ENCODE measurements at regions not wholly inside any gene's neighbourhood (a gene's known extent, or its start where the extent isn't known, plus 50 kb on each side); places are given as distances from the start of the nearest gene placed in this dataset.
"Not testable (repeated sequence)": the region's sequence is repeated elsewhere in the genome, so short reads cannot be mapped to it uniquely, and the experiment has no call there.

DNA sequence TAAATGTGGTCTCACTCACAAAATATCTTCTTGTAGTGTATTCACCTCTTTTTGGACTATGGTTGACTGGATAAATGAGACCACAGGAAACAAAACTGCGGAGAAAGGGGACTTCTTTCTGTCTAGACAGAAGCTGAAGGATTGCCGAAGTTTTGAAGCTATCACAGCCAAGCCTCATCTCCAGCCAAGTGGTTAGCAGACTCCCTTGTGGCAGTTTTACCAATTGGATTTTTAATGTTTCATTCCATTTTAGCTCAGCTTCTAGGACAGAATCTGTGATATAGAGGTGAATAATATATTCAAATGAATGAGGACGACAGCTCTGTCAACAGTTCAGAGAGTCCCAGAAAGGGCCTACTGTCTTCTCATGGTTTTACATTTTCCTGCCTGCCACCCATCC lies 215.7 kb upstream of the ZNF608 start:
- DNase-seq (ENCODE audit: low spot score) = no peak

DNA sequence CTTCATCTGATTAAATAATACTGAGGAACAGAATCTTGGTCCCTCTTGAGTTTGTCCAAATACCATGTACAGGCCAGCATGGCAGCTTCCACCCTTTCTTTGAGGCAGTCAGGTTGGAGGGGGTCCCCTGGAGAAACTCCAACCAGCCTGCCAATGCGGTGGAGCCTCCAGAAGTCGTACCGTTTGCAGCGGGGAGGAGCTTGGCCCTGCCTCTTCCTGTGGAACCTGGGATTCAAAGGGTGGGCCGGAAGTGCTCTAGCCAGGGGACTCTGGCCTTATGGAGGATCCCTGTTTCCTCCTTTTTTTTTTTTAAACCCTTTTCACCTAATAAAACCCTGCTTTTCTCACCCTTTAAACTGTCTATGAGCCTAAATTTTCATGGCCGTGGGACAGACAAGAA lies 216.3 kb upstream of the ZNF608 start:
- DNase-seq (ENCODE audit: low spot score) = no peak

DNA sequence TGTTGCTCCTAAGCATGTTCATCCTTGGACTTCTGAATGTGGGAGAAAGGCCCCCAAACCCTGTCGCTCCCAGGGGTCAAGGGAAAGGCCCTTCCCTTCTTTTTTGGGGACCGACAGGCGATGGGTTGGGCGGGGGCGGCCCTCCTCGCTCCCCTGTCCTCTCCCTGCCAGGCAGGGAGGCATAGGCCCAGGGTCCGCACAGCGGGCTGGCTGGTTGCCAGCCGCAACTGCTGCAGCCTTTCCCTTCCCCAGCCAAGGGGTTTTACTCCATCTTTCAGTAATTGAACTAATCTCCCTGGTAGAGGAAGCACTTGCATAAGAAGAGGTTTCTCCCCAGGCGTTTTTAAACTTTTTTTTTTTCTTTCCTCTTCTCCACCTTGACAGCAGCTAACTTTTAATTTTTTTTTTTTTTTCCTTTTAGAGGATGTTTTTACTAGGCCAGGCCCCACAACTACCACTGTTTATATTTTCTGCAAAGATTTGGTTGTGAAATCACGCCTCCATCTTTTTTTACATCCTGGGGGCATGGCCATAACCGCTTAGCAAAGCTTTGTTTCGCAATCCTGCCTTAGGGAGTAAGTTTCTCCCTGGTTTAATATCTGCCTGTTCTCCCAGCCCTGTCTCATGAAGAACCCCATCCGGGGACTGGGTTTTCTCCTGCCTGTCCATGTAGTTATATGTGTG lies 216.9 kb upstream of the ZNF608 start:
- no peak for DNase-seq (ENCODE audit: low spot score)

DNA sequence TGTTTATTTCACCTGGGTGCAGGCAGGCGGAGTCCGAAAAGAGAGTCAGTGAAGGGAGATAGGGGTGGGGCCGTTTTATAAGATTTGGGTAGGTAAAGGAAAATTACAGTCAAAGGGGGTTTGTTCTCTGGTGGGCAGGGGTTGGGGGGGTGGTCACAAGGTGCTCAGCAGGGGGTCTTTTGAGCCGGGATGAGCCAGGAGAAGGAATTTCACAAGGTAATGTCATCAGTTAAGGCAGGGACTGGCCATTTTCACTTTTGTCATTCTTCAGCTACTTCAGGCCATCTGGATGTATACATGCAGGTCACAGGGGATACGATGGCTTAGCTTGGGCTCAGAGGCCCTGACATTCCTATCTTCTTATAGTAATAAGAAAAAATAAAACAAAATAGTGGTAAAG lies 220.3 kb upstream of the ZNF608 start:
- DNase-seq (ENCODE audit: low spot score) = not testable (repeated sequence)

DNA sequence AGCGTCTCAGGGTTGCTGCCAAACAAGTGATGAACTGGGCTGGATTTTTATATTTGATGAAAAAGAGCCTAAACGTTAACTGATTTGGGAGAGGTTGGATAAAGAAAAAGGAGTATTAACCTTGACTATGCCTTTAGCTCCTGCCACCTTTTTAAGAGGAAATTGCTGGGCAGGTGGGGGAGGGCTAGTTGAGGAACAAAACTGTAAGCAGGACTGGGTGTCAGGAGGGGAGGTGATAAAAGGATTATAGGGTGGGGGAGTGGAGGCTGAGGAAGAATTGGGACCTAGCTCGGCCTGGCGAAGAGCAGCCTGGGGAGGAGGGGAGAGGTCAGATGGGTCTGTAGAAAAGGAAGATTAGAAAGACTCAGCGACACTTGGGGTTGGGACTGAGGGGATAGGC lies 223.9 kb upstream of the ZNF608 start:
- not testable (repeated sequence) for DNase-seq (ENCODE audit: low spot score)

DNA sequence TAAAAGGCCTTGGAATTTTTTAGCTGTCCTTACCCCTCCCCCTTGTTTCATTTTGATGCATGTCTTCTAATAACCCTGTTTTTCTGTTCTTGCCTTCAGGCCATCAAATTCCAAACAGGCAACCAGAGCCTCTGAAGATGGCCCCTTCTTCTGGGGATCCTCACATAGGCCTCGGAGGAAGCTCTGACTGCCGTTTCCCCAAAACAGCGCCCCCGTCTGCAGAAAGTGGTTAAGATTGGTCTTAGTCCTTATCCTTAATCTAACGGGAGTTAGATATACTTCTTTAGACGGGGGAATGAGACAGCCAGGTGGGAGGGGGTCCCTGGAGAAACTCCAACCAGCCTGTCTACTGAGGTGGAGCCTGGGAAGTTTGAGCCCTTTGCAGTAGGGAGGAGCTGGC lies 226.3 kb upstream of the ZNF608 start:
- DNase-seq (ENCODE audit: low spot score) = no peak

DNA sequence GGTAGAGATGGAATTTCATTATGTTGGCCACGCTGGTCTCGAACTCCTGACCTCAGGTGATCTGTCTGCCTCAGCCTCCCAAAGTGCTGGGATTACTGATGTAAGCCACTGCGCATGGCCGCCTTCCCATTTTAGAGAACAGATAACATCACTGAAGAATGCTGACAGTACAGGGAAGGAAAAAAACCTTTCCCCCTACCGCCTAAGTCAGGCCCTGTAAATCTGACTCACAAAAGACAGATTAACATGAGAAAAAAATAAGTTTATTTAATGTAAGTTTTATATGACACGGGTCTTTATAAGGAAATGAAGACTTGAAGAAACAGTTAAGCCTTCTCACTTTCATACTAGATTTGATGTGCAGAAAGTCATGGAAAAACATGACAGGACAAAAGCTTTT lies 227.2 kb upstream of the ZNF608 start:
- DNase-seq (ENCODE audit: low spot score) = no peak

DNA sequence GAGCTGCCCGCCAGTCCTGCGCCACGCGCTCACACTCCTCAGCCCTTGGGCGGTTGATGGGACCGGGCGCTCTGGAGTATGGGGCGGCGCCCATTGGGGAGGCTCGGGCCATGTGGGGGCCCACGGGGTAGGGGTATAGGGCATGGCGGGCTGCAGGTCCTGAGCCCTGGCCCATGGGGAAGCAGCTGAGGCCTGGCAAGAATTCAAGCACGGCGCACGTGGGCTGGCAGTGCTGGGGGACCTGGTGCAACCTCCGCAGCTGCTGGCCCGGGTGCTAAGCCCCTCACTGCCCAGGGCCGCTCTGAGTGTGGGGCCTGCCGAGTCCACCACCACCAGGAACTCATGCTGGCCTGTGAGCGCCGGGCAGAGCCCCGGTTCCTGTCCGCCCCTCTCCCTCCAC lies 229.6 kb upstream of the ZNF608 start:
- DNase-seq (ENCODE audit: low spot score) = no peak

DNA sequence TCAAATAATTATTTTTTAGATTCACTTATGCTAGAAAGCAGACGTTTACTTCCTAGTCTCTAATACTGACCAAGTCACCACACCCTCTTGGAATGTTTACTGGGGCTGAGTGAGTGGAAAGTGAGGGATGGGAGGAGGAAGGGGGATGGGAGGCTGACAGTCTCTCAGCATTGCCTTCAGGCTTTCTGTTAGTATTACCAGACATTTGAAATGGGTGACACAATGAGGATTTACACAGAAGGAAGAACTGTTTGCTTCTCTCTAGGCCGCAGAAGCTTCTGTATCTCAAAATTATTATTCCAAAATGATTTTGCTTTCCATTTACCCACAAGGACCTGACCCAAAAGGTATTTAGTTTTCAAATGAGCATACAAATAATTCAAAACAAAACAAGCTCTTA lies 232.8 kb upstream of the ZNF608 start:
- DNase-seq (ENCODE audit: low spot score) = no peak

DNA sequence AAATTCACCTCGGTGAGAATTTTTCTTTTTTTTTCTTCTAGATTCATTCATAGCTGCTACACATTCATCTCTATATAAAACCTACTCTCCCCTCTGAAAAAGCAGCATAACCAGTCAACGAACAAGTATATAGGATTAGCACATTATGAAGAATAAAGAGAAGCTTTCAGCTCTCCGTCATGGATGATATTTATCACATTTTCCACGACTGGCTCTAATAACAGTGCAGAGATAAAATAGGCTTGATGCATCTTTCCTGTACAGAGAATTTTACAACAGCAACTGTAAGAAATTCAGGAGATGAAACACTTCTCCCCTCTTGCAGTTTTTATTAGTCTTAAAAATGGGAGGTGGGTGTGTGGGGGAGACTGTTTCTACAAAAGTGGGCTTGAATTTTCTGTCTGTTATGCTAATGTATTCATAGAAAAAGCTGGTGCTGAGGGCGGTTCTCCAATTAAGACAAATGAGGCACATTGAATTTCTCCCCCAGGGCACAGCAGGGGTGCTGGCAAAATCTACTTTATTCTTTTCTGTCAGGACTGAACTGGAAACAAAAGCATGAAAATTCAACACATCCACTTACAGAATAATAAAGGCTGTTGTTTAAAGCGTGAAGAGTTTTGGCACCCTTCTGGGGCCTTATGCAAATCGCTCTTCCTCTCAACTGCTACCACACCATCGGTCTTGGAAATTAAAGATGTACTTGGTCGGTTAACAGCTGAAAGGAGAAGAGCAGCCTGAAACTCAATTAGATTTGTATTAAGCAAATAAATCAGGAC lies 233.9 kb upstream of the ZNF608 start:
- DNase-seq (ENCODE audit: low spot score) = no peak

DNA sequence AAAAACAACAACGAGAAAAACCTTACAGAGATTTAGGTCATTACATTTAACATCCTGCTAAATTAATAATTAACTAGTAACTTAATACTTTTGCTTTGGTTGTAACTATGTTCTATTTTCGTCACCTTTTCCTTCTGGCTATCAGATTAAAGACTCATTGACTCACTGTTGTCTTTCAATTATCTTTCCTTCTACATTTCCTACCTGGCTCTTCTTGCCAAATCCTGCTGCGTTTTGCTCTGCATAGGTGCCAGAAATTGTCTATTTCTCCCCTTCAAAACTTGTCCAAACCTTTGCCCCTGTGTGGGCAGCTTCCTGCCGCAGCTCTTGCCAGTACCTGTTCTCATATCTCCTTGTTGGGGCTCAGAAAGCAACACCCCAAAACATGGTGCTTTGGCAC lies 235.5 kb upstream of the ZNF608 start:
- no peak for DNase-seq (ENCODE audit: low spot score)

DNA sequence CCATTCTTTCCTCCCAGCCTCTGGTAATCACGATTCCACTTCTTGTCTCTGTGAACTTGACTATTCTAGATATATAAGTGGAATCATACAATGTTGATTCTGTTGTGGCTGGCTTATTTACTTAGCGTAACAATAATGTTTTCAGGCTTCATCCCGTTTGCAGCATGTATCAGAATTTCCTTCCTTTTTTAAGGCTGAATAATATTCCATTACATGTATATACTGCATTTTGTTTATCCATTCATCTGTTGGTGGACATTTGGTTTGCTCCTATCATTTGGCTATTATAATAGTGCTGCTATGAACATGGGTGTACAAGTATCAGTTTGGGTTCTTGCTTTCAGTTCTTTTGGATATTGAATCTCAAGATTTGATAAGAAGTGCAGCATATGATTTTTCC lies 239.7 kb upstream of the ZNF608 start:
- DNase-seq (ENCODE audit: low spot score) = no peak

DNA sequence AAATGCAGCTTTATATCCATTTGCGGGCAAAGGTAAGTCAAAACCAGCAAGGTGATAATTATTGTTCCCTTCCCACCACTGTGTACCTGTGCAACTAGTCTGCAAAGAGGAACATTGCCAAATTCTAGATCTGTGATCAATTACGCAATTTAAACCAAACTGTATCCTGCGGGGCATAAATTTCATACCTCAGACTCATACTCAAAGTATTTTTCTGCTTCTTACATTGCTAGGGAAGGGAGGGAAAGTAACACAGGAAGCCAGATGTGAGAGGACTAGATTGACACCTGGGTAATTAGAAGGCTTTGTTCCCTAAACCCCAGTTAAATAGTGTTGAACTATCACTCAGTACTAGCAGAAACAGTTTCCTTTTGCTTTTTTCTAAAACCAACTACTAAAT lies 240.2 kb upstream of the ZNF608 start:
- no peak for DNase-seq (ENCODE audit: low spot score)

DNA sequence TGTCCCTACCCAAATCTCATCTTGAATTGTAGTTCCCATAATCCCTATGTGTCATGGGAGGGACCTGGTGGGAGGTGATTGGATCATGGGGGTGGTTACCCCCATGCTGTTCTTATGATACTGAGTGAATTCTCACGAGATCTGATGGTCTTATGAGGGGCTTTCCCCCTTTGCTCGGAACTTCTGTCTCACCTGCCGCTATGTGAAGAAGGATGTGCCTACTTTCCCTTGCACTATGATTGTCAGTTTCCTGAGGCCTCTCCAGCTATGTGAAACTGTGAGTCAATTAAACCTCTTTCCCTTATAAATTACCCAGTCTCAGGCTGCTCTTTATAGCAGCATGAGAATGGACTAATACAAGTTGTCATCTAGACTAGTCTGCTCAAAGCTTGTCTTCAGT lies 241.3 kb upstream of the ZNF608 start:
- DNase-seq (ENCODE audit: low spot score) = not testable (repeated sequence)

DNA sequence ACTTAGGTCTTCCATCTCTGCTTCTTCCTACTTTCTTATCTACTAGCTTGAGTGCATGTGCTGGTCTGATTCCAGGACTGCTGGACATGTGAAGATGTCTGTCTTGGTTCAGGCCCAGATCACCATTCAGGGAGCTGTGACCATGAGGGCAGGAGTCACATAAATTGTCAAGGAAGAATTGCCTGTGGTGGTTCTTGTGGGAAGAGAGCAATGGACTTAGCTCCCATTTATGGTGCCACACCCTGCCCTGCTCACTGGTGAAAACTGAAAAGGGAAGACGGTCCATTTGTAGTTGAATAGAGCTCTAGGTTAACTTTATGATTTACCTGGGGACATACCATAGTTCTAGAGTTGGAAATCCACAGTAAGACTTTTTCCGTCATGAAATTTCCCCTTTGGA lies 244.3 kb upstream of the ZNF608 start:
- DNase-seq (ENCODE audit: low spot score) = no peak

DNA sequence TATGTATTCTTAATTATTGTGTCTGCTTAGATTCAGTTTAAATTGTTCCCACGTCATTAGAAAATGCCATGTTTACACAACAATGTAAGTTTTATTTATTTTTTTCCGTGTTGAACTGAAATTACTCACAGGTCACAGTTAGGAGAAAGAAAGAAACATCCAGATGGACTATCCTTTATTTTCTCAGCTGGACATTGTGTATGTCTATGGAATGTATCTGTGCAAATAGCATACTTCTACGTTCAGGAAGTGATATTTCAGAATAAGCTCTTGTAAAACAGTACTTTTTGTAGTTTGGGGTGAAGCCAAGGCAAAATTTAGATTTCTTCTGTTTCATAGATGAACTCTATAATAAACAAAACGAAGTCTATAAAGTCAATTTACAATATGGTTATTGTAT lies 249.0 kb upstream of the ZNF608 start:
- DNase-seq (ENCODE audit: low spot score) = no peak

DNA sequence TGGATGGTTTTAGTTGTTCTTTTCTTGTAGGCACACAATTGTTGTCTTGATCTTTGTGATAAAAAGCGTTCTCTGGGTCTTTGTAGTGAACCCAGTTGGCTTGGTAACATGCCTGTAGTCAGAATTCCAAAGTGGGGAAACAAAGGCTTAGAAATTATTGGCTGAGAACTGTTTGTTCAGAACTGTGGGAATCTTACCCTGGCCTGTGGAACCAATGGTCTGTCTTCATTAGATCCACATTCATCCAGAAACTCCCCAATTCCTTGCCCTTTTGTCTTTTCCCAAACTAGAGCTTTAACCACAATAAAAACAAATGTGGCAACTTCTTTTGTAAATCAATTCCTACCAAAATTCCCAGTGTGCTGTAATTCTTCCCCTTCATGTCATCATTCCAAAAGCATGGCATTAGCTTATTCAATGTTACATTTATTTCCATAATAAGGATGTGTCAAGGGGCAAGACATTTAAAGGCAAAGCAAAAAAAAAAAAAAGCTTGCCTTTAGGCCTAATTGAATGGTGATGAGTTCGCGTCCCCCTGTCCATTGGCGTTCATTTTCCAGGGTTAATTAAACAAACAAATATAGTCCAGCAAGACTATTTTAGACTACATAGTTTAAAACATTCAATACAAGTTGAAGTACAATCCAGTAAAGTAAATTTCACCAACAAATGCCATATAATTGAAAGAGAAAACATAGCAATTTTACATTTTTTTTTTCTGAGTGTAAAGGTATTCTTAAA lies 249.8 kb upstream of the ZNF608 start:
- no peak for DNase-seq (ENCODE audit: low spot score)

DNA sequence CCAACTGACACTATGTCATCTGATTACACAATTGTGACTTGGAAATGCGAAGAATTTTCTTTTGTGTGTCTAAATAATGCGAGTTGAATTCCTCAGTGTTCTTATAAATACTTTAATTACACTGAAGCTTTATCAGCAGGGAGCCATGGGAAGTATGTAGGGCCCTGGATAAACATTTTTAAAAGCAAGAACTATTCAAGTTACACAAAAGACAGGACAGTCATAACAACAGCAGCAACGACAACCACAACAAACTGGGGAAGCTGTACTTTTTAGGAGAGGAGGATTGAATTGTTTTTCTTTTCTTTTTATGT lies 250.3 kb upstream of the ZNF608 start:
- DNase-seq (ENCODE audit: low spot score) = no peak

DNA sequence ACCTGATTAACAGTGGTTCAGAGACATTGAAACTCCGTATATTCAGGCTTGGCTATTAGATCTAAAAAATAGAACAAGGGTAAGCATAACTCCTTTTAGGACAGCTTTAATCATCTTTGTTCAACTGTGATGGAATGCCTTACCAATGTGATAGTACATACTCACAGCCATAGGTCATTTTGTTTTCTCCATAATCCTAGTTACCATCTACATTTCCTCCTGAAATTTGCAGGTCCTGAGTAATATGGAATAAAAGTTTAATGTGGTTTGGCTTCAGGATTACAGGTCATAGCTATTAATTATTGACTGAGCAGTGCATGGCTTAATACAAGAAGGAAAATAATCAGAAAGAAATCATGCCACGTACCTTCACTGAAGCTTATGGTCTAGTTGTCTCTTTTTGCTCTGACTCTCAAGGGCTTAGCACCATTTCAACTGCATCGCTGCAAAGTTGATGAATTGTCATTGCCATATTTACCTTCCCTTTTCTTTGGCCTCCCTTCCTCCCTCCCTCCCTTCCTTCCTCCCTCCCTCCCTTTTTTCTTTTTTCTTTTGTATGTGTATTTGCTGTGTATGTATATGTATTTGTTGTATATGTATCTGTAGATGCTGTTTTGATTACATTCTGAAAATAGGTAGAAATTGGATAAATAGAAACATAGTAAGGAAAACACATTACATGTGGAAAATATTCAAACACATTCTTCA lies 250.9 kb upstream of the ZNF608 start:
- no peak for DNase-seq (ENCODE audit: low spot score)

DNA sequence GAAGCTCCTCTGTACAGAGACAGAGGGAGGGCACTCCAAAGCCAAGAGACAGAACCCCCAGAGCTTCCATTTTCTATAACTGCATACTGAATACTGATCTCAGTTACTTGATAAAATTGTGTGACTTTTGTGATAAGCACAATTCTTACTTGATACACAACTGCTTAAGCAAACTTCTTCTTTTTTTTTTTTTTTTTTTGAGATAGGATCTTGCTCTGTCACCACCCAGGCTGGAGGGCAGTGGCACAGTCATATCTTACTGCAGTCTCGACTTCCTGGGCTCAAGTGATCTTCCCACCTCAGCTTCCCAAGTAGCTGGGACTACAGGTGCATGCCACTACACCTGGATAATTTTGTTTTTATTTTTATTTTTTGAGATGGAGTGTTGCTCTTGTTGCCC lies 252.1 kb upstream of the ZNF608 start:
- DNase-seq (ENCODE audit: low spot score) = no peak

DNA sequence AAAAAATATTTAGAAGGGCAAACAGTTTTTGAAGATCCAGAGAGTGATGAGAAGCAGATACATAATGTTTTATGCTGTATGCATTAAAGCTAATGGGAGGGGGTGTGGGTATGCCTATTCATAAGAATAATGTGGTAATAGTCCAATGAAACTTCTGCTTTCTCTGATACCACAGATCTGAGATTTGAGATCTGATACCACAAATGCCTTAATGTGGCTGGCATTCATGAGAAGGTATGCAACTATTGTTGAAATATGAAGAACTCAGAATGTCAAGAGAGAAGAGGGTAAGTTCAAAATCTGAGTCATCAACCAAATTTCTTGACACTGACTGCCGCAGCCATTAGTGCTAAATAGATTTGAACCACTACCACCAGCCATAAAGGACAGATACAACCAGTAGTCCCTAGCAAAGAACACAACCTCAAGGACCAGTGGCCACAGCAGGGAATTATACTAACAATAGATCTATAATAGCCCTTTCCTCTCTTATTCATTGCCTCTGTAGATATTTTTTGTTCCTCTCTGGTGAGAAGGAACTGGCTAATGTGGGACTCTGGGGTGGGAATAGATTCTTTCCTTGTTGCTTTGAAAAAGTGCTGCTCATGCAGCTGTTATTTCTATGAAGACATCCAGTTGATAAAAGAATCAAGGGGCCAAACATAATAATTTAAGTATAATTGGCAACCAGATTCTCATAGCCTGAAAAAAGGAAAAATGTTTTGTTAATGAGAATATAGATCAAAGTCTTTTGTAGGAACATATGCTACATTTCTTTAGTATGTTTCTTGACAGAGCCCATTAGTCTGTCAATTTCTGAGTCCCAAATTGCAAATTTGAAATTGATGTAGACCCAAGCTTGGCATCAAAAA lies 256.5 kb upstream of the ZNF608 start:
- no peak for DNase-seq (ENCODE audit: low spot score)

DNA sequence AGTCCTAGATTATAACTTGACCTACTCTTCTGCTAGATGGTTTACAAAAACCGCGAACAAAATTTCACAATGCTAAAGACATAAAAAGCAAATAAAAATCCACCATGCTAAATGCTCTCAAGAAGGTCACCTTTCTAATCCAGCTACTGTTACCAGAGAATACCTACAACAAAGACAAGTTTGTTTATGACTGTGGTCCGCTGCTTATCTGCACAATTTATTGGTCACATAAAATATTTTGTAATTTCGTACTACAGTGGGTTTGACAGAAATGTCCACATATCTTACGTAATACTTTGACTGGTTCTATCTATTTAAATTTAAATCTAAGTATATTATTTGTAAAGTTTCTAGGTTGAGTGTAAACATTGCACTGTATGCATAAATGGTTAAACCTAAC lies 257.6 kb upstream of the ZNF608 start:
- no peak for DNase-seq (ENCODE audit: low spot score)
